HCT116 (cell line): ENCODE measurements at regions not wholly inside any gene's neighbourhood (a gene's known extent, or its start where the extent isn't known, plus 50 kb on each side); places are given as distances from the start of the nearest gene placed in this dataset.

Source experiments
- CTCF ChIP-seq, 3 experiments: fragments of 200-600 bp in 1 of 3; sonication (generic) in 1 of 3; IDR thresholded peaks in 2 of 3; conservative IDR thresholded peaks in 1 of 3; 2 replicates each; pipeline ENCODE4 v1.5.1; 2012 to 2017; ENCODE audit warnings: low read depth in 2 of 3, low read length in 2 of 3, antibody characterized with exemption in 1 of 3, borderline replicate concordance in 1 of 3, control low read depth in 1 of 3, mild to moderate bottlenecking in 1 of 3, mixed read lengths in 1 of 3, mixed run types in 1 of 3, moderate library complexity in 1 of 3; ENCODE audit not compliant: insufficient read depth in 1 of 3
- SIN3A ChIP-seq: IDR thresholded peaks from 2 replicates; pipeline ENCODE4 v1.6.1; 2012; ENCODE audit warnings: low read depth

DNA sequence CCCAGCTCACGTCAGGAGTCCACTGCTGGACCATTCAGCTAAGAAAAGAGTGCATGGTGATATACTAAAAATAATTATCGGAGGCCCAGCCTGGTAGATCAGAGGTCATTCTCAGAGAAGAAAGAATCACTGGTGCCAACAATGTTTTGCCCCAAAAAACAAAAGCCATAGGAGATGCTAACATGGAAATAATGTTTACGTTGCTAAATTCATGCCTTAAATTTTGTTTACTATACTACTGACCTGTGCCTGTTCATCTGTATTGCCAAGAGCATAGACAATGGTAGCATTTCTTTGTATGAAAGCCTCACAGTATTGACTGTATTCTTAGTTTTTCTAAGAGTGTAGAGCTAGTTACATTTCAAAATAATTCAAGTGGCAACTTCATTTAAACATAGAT lies 138.1 kb upstream of the GPR149 start:
- TF ChIP-seq CTCF (IDR thresholded peaks at IDR 0.05 in 2 of 3, conservative IDR thresholded peaks at IDR 0.05 in 1 of 3; ENCODE audit: borderline replicate concordance in 1 of 3, insufficient read depth in 1 of 3, low read depth in 2 of 3, low read length in 2 of 3) (no peak), SIN3A (no peak)
